Transverse colon (tissue), 4 donors: ENCODE measurements at regions not wholly inside any gene's neighbourhood (a gene's known extent, or its start where the extent isn't known, plus 50 kb on each side); places are given as distances from the start of the nearest gene placed in this dataset.

Source experiments
- DNase-seq: peaks from one replicate; pipeline ENCODE4 v3.0.0-alpha.2; 2019
- H3K27ac ChIP-seq, 4 donors: fragments of 200-600 bp; sonication (generic); 2 replicates each; pipeline ENCODE4 v1.5.1; 2016 to 2018; ENCODE audit warnings: inconsistent platforms in 4 of 4
- H3K27me3 ChIP-seq: fragments of 200-600 bp; sonication (generic); 2 replicates; pipeline ENCODE4 v1.5.1; 2017; ENCODE audit warnings: inconsistent platforms
- H3K36me3 ChIP-seq, 4 donors: fragments of 200-600 bp; sonication (generic); 2 replicates each; pipeline ENCODE4 v1.5.1; 2017 to 2019; ENCODE audit warnings: inconsistent platforms in 4 of 4
- H3K4me1 ChIP-seq, 4 donors: fragments of 200-600 bp; sonication (generic); 2 replicates each; pipeline ENCODE4 v1.5.1; 2017 to 2020; ENCODE audit warnings: inconsistent platforms in 4 of 4
- H3K4me3 ChIP-seq, 4 donors: fragments of 200-600 bp; sonication (generic); 1 replicate in 1 of 4; 2 replicates in 3 of 4; pipeline versions ENCODE4 v1.5.1 to v1.6.1; 2017 to 2019; ENCODE audit warnings: inconsistent platforms in 4 of 4
- H3K9me3 ChIP-seq, 2 donors: fragments of 200-600 bp; sonication (generic); 2 replicates each; pipeline ENCODE4 v1.5.1; 2017 to 2019; ENCODE audit warnings: inconsistent platforms in 2 of 2
- EP300 ChIP-seq: sonication (generic); formaldehyde crosslinking; IDR thresholded peaks from one replicate; pipeline ENCODE4 v1.6.1; 2017; ENCODE audit warnings: antibody characterized with exemption, low read depth
- POLR2A ChIP-seq: fragments of 450-650 bp; IDR thresholded peaks from one replicate; pipeline ENCODE4 v1.6.1; 2016; ENCODE audit warnings: antibody characterized with exemption, mild to moderate bottlenecking, moderate library complexity
- POLR2AphosphoS5 ChIP-seq, 3 donors: sonication (generic); formaldehyde crosslinking; IDR thresholded peaks; one replicate each; pipeline ENCODE4 v1.6.1; 2016; ENCODE audit warnings: antibody characterized with exemption in 3 of 3
- WGBS, 2 donors: methylation state at CpG; one replicate each; pipeline ENCODE4 v1.1.5; 2018; ENCODE audit warnings: low coverage in 1 of 2; 5-methylcytosine and 5-hydroxymethylcytosine counted together
- in situ Hi-C, 4 donors: fragments of 200-750 bp; cut with MboI; loops; one replicate each; pipeline versions ENCODE4 v1.15.0 to v1.15.1; 2017; ENCODE audit warnings: low sequenced_read_pairs in 3 of 4, low pct_ligation_motif_present in 1 of 4, low pct_unique_long_range_greater_than_20kb in 1 of 4
- intact Hi-C: fragments of 100-400 bp; cut with DNase I; formaldehyde crosslinking; loops from one replicate; pipeline ENCODE4 v1.15.1; 2023; ENCODE audit warnings: low total_unique reads
- TF ChIP-seq, protein P1 (sequence below), 5 experiments: fragments of 200-600 bp in 3 of 5; fragments of 450-650 bp in 2 of 5; sonication (generic) in 3 of 5; IDR thresholded peaks; 1 replicate in 2 of 5; 2 replicates in 3 of 5; pipeline ENCODE4 v1.5.1; 2016 to 2017; ENCODE audit warnings: antibody characterized with exemption in 5 of 5, inconsistent platforms in 3 of 5, mild to moderate bottlenecking in 2 of 5, moderate library complexity in 1 of 5

DNA sequence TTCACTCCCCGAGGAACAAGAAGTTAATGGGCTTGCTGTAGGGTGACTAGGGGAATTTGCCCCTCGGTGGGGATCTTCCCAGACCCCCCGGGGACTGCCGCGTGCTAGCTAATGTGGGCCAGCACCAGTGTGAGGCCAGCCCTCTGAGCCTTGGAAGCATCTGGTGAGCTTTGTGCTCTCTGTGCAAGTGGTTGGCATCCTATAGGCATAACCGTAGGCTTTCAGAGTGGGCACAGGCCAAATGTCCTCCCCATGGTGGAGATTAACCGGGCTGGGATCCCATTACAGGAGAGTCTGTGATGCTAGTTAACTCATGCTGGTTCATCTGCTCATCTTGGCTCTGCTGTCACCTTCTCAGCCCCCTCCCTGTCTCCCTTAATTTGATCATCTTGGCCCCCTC, 125.7 kb downstream of the TRIM29 start:
- Histone ChIP-seq H3K9me3 (no peaks in the 10 kb centered on the region), H3K4me1 (peaks cover 0 to 5% (median 0%) of the 10 kb centered on the region in 4 donors), H3K27ac (no peak overlapping the region), H3K4me3 (no peak overlapping the region), H3K36me3 (no peaks in the 10 kb centered on the region), H3K27me3 (peaks cover 9% of the 10 kb centered on the region)
- TF ChIP-seq, protein P1, sequence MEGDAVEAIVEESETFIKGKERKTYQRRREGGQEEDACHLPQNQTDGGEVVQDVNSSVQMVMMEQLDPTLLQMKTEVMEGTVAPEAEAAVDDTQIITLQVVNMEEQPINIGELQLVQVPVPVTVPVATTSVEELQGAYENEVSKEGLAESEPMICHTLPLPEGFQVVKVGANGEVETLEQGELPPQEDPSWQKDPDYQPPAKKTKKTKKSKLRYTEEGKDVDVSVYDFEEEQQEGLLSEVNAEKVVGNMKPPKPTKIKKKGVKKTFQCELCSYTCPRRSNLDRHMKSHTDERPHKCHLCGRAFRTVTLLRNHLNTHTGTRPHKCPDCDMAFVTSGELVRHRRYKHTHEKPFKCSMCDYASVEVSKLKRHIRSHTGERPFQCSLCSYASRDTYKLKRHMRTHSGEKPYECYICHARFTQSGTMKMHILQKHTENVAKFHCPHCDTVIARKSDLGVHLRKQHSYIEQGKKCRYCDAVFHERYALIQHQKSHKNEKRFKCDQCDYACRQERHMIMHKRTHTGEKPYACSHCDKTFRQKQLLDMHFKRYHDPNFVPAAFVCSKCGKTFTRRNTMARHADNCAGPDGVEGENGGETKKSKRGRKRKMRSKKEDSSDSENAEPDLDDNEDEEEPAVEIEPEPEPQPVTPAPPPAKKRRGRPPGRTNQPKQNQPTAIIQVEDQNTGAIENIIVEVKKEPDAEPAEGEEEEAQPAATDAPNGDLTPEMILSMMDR (IDR thresholded peaks at IDR 0.05), result no peak
- TF ChIP-seq POLR2A (no peak), EP300 (no peak), POLR2AphosphoS5 (IDR thresholded peaks at IDR 0.05) (no peak)
- WGBS, 2 donors, result 64% methylated on average over 7 of the region's 7 CpGs; no CpG with 5 or more reads in 1 of the 2 donors
- intact Hi-C loops, result no loop called here
- DNase-seq, result no peak
- in situ Hi-C loops, result no loop called here

DNA sequence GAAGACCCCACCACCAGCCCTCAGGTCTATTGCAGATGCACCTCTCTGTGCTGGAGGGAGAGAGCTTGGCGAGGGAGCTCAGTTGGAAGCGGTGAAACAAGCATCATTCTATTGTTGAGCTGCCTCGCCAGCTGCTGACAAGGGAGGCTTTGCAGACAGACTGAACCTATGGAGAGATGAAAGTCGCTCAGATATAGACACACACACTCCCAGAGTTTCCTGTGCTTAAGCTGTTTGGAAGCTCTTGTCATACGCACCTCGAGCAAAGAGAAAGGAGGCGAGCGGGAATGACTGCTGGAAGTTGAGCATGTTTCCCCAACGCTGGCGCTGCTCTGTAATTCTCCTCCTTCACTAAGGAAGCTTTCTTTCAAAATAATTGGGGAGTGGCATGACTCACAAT, 126.1 kb downstream of the TRIM29 start:
- Histone ChIP-seq H3K27me3 (peaks cover 9% of the 10 kb centered on the region), H3K4me1 (peaks cover 0 to 5% (median 0%) of the 10 kb centered on the region in 4 donors), H3K4me3 (no peak overlapping the region), H3K36me3 (no peaks in the 10 kb centered on the region), H3K9me3 (no peaks in the 10 kb centered on the region), H3K27ac (no peak overlapping the region)
- no peak for DNase-seq
- intact Hi-C loops (no loop called here), in situ Hi-C loops (no loop called here)
- WGBS, 2 donors, result 78 to 83% methylated on average over 7 to 10 of the region's 10 CpGs
- TF ChIP-seq EP300, result no peak
- TF ChIP-seq, protein P1 (IDR thresholded peaks at IDR 0.05), result no peak
- no peak for TF ChIP-seq POLR2AphosphoS5 (IDR thresholded peaks at IDR 0.05)
- no peak for TF ChIP-seq POLR2A

DNA sequence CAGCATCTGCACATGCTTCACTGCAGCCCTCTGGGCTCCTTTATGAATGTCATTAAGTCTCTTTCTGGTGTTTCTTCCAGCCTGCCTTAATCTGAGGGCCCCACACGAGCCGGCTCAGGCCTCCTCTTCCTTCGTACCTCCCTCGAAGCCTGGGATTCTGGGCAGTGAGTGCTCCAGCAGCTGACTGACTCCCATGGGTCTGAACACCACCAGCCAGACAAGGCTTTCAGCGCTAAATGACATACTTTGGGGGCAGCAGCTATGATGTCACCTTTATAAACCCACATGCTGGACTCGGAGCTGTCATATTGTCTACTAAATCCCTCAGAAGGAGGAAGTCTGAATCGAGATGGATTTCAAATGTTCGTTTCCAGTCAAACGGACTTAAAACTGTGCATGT, 127.1 kb downstream of the TRIM29 start:
- Histone ChIP-seq H3K4me3 (no peak overlapping the region), H3K9me3 (no peaks in the 10 kb centered on the region), H3K4me1 (peaks cover 0 to 5% (median 0%) of the 10 kb centered on the region in 4 donors), H3K27ac (no peak overlapping the region), H3K36me3 (no peaks in the 10 kb centered on the region), H3K27me3 (peaks cover 9% of the 10 kb centered on the region)
- no peak for DNase-seq
- WGBS, 2 donors, result 77% methylated on average over 9 of the region's 9 CpGs; no CpG with 5 or more reads in 1 of the 2 donors
- intact Hi-C loops (no loop called here), in situ Hi-C loops (no loop called here)
- TF ChIP-seq EP300 (no peak), POLR2AphosphoS5 (IDR thresholded peaks at IDR 0.05) (no peak), POLR2A (no peak)
- TF ChIP-seq, protein P1 (IDR thresholded peaks at IDR 0.05), result no peak

DNA sequence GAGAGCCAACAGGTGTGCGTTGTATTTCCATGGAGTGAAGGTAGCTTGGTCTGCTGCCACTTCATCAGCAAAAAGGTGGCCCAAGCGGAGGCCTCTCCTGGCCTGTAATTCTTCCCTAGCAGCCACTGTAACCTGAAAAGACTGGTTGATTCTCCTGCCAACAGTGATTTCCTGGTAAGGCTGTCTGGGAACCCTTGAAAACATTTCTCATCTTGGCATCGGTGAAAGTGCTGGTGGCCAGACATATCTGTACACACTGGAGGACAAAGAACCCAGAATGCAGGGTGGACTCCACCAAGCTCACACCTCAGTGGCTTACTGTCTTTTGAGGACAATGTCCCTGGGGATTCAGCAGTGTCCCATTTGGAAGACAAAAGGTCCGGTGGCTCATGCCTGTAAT, 128.0 kb downstream of the TRIM29 start:
- no peaks in the 10 kb centered on the region for H3K9me3 ChIP-seq
- WGBS, 2 donors, result 75 to 88% methylated on average over 1 to 4 of the region's 4 CpGs
- H3K27ac ChIP-seq, result no peak overlapping the region
- TF ChIP-seq POLR2A, result no peak
- TF ChIP-seq, protein P1 (IDR thresholded peaks at IDR 0.05), result no peak
- TF ChIP-seq POLR2AphosphoS5 (IDR thresholded peaks at IDR 0.05), result no peak
- no peak for TF ChIP-seq EP300
- in situ Hi-C loops, result no loop called here
- H3K4me3 ChIP-seq, result no peak overlapping the region
- H3K36me3 ChIP-seq, result no peaks in the 10 kb centered on the region
- H3K27me3 ChIP-seq, result peaks cover 9% of the 10 kb centered on the region
- intact Hi-C loops, result no loop called here
- peaks cover 0 to 5% (median 0%) of the 10 kb centered on the region in 4 donors for H3K4me1 ChIP-seq
- DNase-seq, result no peak
